M059J (cell line): ENCODE measurements at regions not wholly inside any gene's neighbourhood (a gene's known extent, or its start where the extent isn't known, plus 50 kb on each side); places are given as distances from the start of the nearest gene placed in this dataset.

ENCODE experiments used
- DNase-seq: peaks from one replicate; pipeline ENCODE4 v3.0.0-alpha.2; 2012; ENCODE audit warnings: low read depth

GRCh38 chrX:43504394-43504793, 151.7 kb upstream of the MAOA start:
- peak; percentile 1 for DNase-seq

GRCh38 chrX:43505769-43506168, 150.3 kb upstream of the MAOA start:
- DNase-seq: no peak

GRCh38 chrX:43508694-43509093, 147.4 kb upstream of the MAOA start:
- no peak for DNase-seq

GRCh38 chrX:43510209-43510608, 145.9 kb upstream of the MAOA start:
- no peak for DNase-seq

- DNase-seq: no peak
Observed at GRCh38 chrX:43513085-43513484, 143.0 kb upstream of the MAOA start.

- no peak for DNase-seq
Observed at GRCh38 chrX:43514820-43515219, 141.3 kb upstream of the MAOA start.

GRCh38 chrX:43522582-43522981, 133.5 kb upstream of the MAOA start:
- DNase-seq: no peak

- DNase-seq: no peak
Observed at GRCh38 chrX:43525901-43526610, 130.0 kb upstream of the MAOA start.

- no peak for DNase-seq
Observed at GRCh38 chrX:43526878-43527277, 129.2 kb upstream of the MAOA start.

GRCh38 chrX:43527801-43528200, 128.3 kb upstream of the MAOA start:
- no peak for DNase-seq

GRCh38 chrX:43530837-43531236, 125.3 kb upstream of the MAOA start:
- no peak for DNase-seq

- no peak for DNase-seq
Observed at GRCh38 chrX:43540318-43540717, 115.8 kb upstream of the MAOA start.

GRCh38 chrX:43551590-43551989, 104.5 kb upstream of the MAOA start:
- DNase-seq: peak; percentile 37

GRCh38 chrX:43552156-43552555, 103.9 kb upstream of the MAOA start:
- DNase-seq: peak; percentile 56

GRCh38 chrX:43552703-43553102, 103.4 kb upstream of the MAOA start:
- DNase-seq: no peak

GRCh38 chrX:43553257-43553656, 102.8 kb upstream of the MAOA start:
- DNase-seq: no peak

GRCh38 chrX:43556207-43556606, 99.9 kb upstream of the MAOA start:
- no peak for DNase-seq

- peak; percentile 62 for DNase-seq
Observed at GRCh38 chrX:43557792-43558191, 98.3 kb upstream of the MAOA start.

- DNase-seq: peak; percentile 46
Observed at GRCh38 chrX:43559644-43560043, 96.5 kb upstream of the MAOA start.

- DNase-seq: no peak
Observed at GRCh38 chrX:43560247-43560946, 95.7 kb upstream of the MAOA start.

- DNase-seq: peak; percentile 5
Observed at GRCh38 chrX:43562372-43562771, 93.7 kb upstream of the MAOA start.

GRCh38 chrX:43564953-43565352, 91.1 kb upstream of the MAOA start:
- DNase-seq: no peak

GRCh38 chrX:43566170-43566569, 89.9 kb upstream of the MAOA start:
- DNase-seq: no peak
